Lower lobe of right lung (tissue), 2 donors: ENCODE measurements at regions not wholly inside any gene's neighbourhood (a gene's known extent, or its start where the extent isn't known, plus 50 kb on each side); places are given as distances from the start of the nearest gene placed in this dataset.

Source experiments
- ATAC-seq, 2 donors: fragments of 200-7000 bp; cut with Tn5 transposase; one replicate each; pipeline ENCODE4 v1.9.1; 2020 to 2022; ENCODE audit warnings: mild to moderate bottlenecking in 2 of 2, moderate library complexity in 2 of 2
- DNase-seq: peaks from one replicate; pipeline ENCODE4 v3.0.0-alpha.2; 2020
- H3K27ac ChIP-seq: fragments of 200-600 bp; one replicate; pipeline ENCODE4 v1.8.0; 2022
- H3K27me3 ChIP-seq: fragments of 200-600 bp; one replicate; pipeline ENCODE4 v1.8.0; 2022; ENCODE audit warnings: low read depth
- H3K36me3 ChIP-seq: fragments of 200-600 bp; one replicate; pipeline ENCODE4 v1.8.0; 2022; ENCODE audit warnings: mild to moderate bottlenecking
- H3K4me1 ChIP-seq: fragments of 200-600 bp; one replicate; pipeline ENCODE4 v1.8.0; 2022
- H3K4me3 ChIP-seq: fragments of 200-600 bp; one replicate; pipeline ENCODE4 v1.8.0; 2022; ENCODE audit warnings: mild to moderate bottlenecking
- H3K9me3 ChIP-seq: fragments of 200-600 bp; one replicate; pipeline ENCODE4 v1.8.0; 2022
- CTCF ChIP-seq: fragments of 200-600 bp; IDR thresholded peaks from one replicate; pipeline ENCODE4 v1.8.0; 2022; ENCODE audit warnings: antibody characterized with exemption, mild to moderate bottlenecking
- intact Hi-C: fragments of 100-400 bp; cut with DNase I; formaldehyde crosslinking; loops from one replicate; pipeline ENCODE4 v1.11.0; 2022
- donor health status: DM: no; HTN: yes; CAD: no; lungs with severe emphysema.

- no peak for TF ChIP-seq CTCF
- intact Hi-C loops, result no loop called here
- no peak overlapping the region for H3K4me3 ChIP-seq
- H3K27ac ChIP-seq, result no peak overlapping the region
- H3K36me3 ChIP-seq, result no peaks in the 10 kb centered on the region
- H3K9me3 ChIP-seq, result no peaks in the 10 kb centered on the region
- no peaks in the 10 kb centered on the region for H3K27me3 ChIP-seq
- ATAC-seq (no peak), DNase-seq (no peak)
- no peaks in the 10 kb centered on the region for H3K4me1 ChIP-seq
Observed at GRCh38 chr4:125677665-125678307, 363.0 kb downstream of the FAT4 start.

- Histone ChIP-seq H3K4me3 (no peak overlapping the region), H3K36me3 (no peaks in the 10 kb centered on the region), H3K4me1 (no peaks in the 10 kb centered on the region), H3K27ac (no peak overlapping the region), H3K9me3 (no peaks in the 10 kb centered on the region), H3K27me3 (no peaks in the 10 kb centered on the region)
- TF ChIP-seq CTCF, result no peak
- intact Hi-C loops, result no loop called here
- DNase-seq, result no peak
- no peak for ATAC-seq
Observed at GRCh38 chr4:125679989-125680388, 365.2 kb downstream of the FAT4 start.

GRCh38 chr4:125681240-125681639, 366.5 kb downstream of the FAT4 start:
- Histone ChIP-seq H3K27ac (no peak overlapping the region), H3K9me3 (no peaks in the 10 kb centered on the region), H3K4me3 (no peak overlapping the region), H3K36me3 (no peaks in the 10 kb centered on the region), H3K4me1 (no peaks in the 10 kb centered on the region), H3K27me3 (no peaks in the 10 kb centered on the region)
- DNase-seq (no peak), ATAC-seq (no peak)
- no peak for TF ChIP-seq CTCF
- intact Hi-C loops, result no loop called here

- no peak overlapping the region for H3K27ac ChIP-seq
- ATAC-seq (no peak), DNase-seq (no peak)
- intact Hi-C loops, result no loop called here
- H3K4me1 ChIP-seq, result no peaks in the 10 kb centered on the region
- H3K36me3 ChIP-seq, result no peaks in the 10 kb centered on the region
- no peaks in the 10 kb centered on the region for H3K27me3 ChIP-seq
- no peaks in the 10 kb centered on the region for H3K9me3 ChIP-seq
- H3K4me3 ChIP-seq, result no peak overlapping the region
- TF ChIP-seq CTCF, result no peak
Observed at GRCh38 chr4:125682730-125683129, 368.0 kb downstream of the FAT4 start.

- ATAC-seq (no peak), DNase-seq (no peak)
- TF ChIP-seq CTCF, result no peak
Observed at GRCh38 chr4:125688841-125689240, 374.1 kb downstream of the FAT4 start.

GRCh38 chr4:125689805-125690204, 375.1 kb downstream of the FAT4 start:
- Histone ChIP-seq H3K27ac (no peak overlapping the region), H3K27me3 (no peaks in the 10 kb centered on the region), H3K36me3 (no peaks in the 10 kb centered on the region), H3K9me3 (no peaks in the 10 kb centered on the region), H3K4me1 (no peaks in the 10 kb centered on the region), H3K4me3 (no peak overlapping the region)
- ATAC-seq (no peak), DNase-seq (no peak)
- intact Hi-C loops, result no loop called here
- no peak for TF ChIP-seq CTCF

More at GRCh38 chr4:125688841-125689240, 374.1 kb downstream of the FAT4 start:
- H3K27me3 ChIP-seq, result no peaks in the 10 kb centered on the region
- no peak overlapping the region for H3K27ac ChIP-seq
- no peaks in the 10 kb centered on the region for H3K36me3 ChIP-seq
- intact Hi-C loops, result no loop called here
- H3K9me3 ChIP-seq, result no peaks in the 10 kb centered on the region
- H3K4me1 ChIP-seq, result no peaks in the 10 kb centered on the region
- no peak overlapping the region for H3K4me3 ChIP-seq
